ENCODE measurements at regions not wholly inside any gene's neighbourhood (a gene's known extent, or its start where the extent isn't known, plus 50 kb on each side); places are given as distances from the start of the nearest gene placed in this dataset.
"Not testable (repeated sequence)": the region's sequence is repeated elsewhere in the genome, so short reads cannot be mapped to it uniquely, and the experiment has no call there.

DNA sequence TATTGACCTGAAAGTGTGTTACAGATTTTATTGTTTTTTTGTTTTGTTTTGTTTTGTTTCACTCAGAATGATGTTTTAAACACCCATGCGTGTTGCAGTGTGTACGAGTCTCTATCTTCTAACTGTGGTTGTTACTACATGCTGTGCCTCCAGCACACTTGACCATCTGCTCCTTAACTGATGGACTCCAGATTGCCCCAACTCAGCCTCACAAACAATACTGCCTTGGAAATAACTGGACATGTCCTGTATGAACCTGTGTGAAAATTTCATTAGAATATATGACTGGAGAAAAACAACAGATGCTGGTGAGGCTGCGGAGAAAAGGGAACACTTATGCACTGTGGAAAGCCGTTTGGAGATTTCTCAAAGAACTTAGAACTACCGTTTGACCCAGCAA lies 68.7 kb upstream of the HAND1 start:
- no peak for DNase-seq (ENCODE audit: low read depth)

GRCh38 chr5:154544646-154545045 lies 66.6 kb upstream of the HAND1 start:
- DNase-seq (ENCODE audit: low read depth), result no peak

DNA sequence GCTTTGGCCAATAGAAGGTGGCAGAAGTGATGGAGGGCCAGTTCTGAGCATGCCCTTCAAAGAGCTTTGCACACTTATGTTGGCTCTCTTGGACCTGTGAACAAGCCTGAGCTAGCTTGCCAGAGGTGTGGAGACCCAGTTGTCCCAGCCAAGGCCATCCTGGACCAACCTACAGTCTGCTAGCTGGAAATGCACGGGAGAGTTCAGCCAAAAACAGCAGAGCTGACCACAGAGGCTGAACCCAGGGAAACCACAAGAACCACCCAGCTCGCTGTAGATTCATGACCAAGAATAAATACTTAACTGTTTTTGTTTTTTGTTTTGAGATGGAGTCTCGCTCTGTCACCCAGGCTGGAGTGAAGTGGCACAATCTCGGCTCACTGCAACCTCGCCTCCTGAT lies 65.4 kb upstream of the HAND1 start:
- DNase-seq (ENCODE audit: low read depth), result peak; percentile 35

GRCh38 chr5:154542581-154542980 lies 64.6 kb upstream of the HAND1 start:
- DNase-seq (ENCODE audit: low read depth), result no peak

GRCh38 chr5:154542000-154542399 lies 64.0 kb upstream of the HAND1 start:
- no peak for DNase-seq (ENCODE audit: low read depth)

DNA sequence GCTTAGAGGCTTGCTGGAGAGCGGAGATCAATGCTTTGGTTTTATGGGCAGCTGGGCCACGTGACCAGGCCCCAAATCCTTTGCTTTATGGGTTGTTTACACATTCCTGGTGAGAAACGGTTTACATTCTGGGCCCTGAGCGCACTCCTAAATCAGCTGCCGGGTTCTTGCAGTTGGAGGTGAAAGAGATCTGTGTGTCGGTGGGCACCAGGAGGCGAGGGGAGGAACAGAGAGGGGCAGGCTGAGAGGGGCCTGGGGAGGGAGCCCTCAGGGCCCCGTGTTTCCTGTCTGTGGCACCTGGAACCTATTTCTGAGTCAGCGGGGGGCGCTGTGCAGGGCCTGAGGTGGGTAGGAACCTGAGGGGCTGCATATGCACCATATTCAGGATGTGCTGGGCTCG lies 63.5 kb upstream of the HAND1 start:
- DNase-seq (ENCODE audit: low read depth), result no peak

DNA sequence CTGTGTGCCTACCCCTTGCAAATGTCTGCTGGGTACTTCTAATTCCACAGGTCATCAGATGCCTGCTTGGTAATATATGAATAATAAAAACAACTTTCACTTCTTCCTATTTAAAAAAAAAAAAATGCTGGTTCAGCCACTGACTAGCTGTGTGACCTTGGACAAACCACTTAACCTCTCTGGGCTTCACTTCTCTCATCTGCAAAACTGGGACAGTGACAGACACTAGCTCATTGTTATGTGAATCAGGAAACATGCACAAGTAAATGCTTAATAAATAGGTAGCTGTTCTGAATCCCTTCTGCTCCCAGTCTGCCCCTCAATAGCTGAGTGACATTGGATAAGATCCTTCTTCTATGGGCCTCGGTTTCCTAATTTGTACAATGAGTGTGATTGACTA lies 62.6 kb upstream of the HAND1 start:
- no peak for DNase-seq (ENCODE audit: low read depth)

GRCh38 chr5:154538492-154538891 lies 60.5 kb upstream of the HAND1 start:
- no peak for DNase-seq (ENCODE audit: low read depth)

DNA sequence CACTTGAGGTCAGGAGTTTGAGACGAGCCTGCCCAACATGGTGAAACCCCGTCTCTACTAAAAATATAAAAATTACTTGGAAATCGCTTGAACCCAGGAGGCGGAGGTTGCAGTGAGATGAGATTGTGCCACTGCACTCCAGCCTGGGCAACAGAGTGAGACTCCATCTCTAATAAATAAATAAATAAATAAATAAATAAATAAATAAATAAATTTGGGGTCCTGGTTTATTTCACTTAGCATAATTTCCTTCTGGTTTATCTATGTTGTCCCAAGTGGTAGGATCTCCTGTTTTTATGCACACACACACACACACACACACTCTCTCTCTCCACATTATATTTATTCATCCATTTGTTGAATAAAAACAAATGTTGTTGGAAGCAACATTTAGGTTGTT lies 58.4 kb upstream of the HAND1 start:
- DNase-seq (ENCODE audit: low read depth), result not testable (repeated sequence)

GRCh38 chr5:154535535-154535934 lies 57.5 kb upstream of the HAND1 start:
- DNase-seq (ENCODE audit: low read depth), result no peak

GRCh38 chr5:154534457-154535050 lies 56.5 kb upstream of the HAND1 start:
- DNase-seq (ENCODE audit: low read depth), result no peak

DNA sequence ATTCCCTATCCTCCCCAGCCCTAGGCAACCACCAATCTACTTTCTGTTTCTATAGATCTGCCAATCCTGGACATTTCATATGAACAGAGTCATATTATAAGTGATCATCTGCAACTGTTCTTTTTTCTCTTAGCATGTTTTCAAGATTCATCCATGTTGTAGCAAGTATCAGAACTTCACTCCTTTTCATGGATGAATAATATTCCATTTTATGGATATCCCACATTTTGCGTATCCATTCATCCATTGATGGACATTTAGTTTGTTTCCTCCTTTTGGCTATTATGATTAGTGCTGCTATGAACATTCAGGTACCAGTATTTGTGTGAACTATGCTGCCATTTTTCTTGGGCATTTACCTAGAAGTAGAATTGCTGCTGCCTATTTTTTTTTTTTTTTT lies 51.3 kb upstream of the HAND1 start:
- DNase-seq (ENCODE audit: low read depth), result no peak

- no peak for DNase-seq (ENCODE audit: low read depth)
Observed at GRCh38 chr5:154528005-154528594, 50.1 kb upstream of the HAND1 start.
